ENCODE measurements at regions not wholly inside any gene's neighbourhood (a gene's known extent, or its start where the extent isn't known, plus 50 kb on each side); places are given as distances from the start of the nearest gene placed in this dataset.

- H3K9ac ChIP-seq (ENCODE audit: control insufficient read depth, extremely low read depth, insufficient read depth, low read length) = no peak overlapping the region
- TF ChIP-seq CTCF (optimal IDR thresholded peaks at IDR 0.05 in 1 of 3, IDR thresholded peaks at IDR 0.05 in 1 of 3, conservative IDR thresholded peaks at IDR 0.05 in 1 of 3; ENCODE audit: extremely low read depth in 1 of 3, insufficient read depth in 2 of 3, low read length in 3 of 3) (no peak), EZH2 (IDR thresholded peaks at IDR 0.05; ENCODE audit: low read length) (no peak)
- no peak overlapping the region for H3K27ac ChIP-seq (ENCODE audit: control insufficient read depth, insufficient read depth, low read length)
- DNase-seq (ENCODE audit: low read depth, low spot score) = no peak
- no peaks in the 10 kb centered on the region for H4K20me1 ChIP-seq (ENCODE audit: control insufficient read depth, extremely low read depth, insufficient read depth, low read length)
- no peaks in the 10 kb centered on the region for H3K36me3 ChIP-seq (ENCODE audit: control insufficient read depth in 2 of 2, extremely low read depth in 1 of 2, insufficient read depth in 2 of 2, low read length in 2 of 2)
- no peaks in the 10 kb centered on the region for H3K9me3 ChIP-seq (ENCODE audit: control insufficient read depth, low read depth, low read length)
- no peak overlapping the region for H2AFZ ChIP-seq (ENCODE audit: control insufficient read depth, low read length)
- no peak for FAIRE-seq
- no peak overlapping the region for H3K4me3 ChIP-seq (ENCODE audit: control insufficient read depth in 2 of 3, extremely low read depth in 1 of 3, insufficient read depth in 2 of 3, low read depth in 1 of 3, low read length in 3 of 3)
- H3K79me2 ChIP-seq (ENCODE audit: control insufficient read depth, insufficient read depth, low read length) = no peaks in the 10 kb centered on the region
- no peaks in the 10 kb centered on the region for H3K9me1 ChIP-seq (ENCODE audit: control insufficient read depth, extremely low read depth, insufficient read depth, low read length)
- dilution Hi-C loops (cut with MboI; ENCODE audit: extremely low pct_ligation_motif_present, low sequenced_read_pairs) = no loop called here
- no peaks in the 10 kb centered on the region for H3K27me3 ChIP-seq (ENCODE audit: control insufficient read depth, extremely low read depth, insufficient read depth, low read length)
- H3K4me1 ChIP-seq (ENCODE audit: control insufficient read depth, extremely low read depth, insufficient read depth, low read length) = no peaks in the 10 kb centered on the region
- no peak overlapping the region for H3K4me2 ChIP-seq (ENCODE audit: control insufficient read depth, extremely low read depth, insufficient read depth, low read depth, low read length)
Observed at GRCh38 chrX:28491322-28491721, 95.9 kb upstream of the IL1RAPL1 start.

- Histone ChIP-seq H4K20me1 (ENCODE audit: control insufficient read depth, extremely low read depth, insufficient read depth, low read length) (no peaks in the 10 kb centered on the region), H3K9me3 (ENCODE audit: control insufficient read depth, low read depth, low read length) (no peaks in the 10 kb centered on the region), H3K4me2 (ENCODE audit: control insufficient read depth, extremely low read depth, insufficient read depth, low read depth, low read length) (no peak overlapping the region), H3K79me2 (ENCODE audit: control insufficient read depth, insufficient read depth, low read length) (no peaks in the 10 kb centered on the region), H2AFZ (ENCODE audit: control insufficient read depth, low read length) (no peak overlapping the region), H3K9ac (ENCODE audit: control insufficient read depth, extremely low read depth, insufficient read depth, low read length) (no peak overlapping the region), H3K36me3 (ENCODE audit: control insufficient read depth in 2 of 2, extremely low read depth in 1 of 2, insufficient read depth in 2 of 2, low read length in 2 of 2) (no peaks in the 10 kb centered on the region), H3K4me3 (ENCODE audit: control insufficient read depth in 2 of 3, extremely low read depth in 1 of 3, insufficient read depth in 2 of 3, low read depth in 1 of 3, low read length in 3 of 3) (no peak overlapping the region), H3K27me3 (ENCODE audit: control insufficient read depth, extremely low read depth, insufficient read depth, low read length) (no peaks in the 10 kb centered on the region), H3K9me1 (ENCODE audit: control insufficient read depth, extremely low read depth, insufficient read depth, low read length) (no peaks in the 10 kb centered on the region), H3K4me1 (ENCODE audit: control insufficient read depth, extremely low read depth, insufficient read depth, low read length) (no peaks in the 10 kb centered on the region), H3K27ac (ENCODE audit: control insufficient read depth, insufficient read depth, low read length) (no peak overlapping the region)
- DNase-seq (ENCODE audit: low read depth, low spot score) = no peak
- TF ChIP-seq CTCF (optimal IDR thresholded peaks at IDR 0.05 in 1 of 3, IDR thresholded peaks at IDR 0.05 in 1 of 3, conservative IDR thresholded peaks at IDR 0.05 in 1 of 3; ENCODE audit: extremely low read depth in 1 of 3, insufficient read depth in 2 of 3, low read length in 3 of 3) = no peak
- no peak for TF ChIP-seq EZH2 (IDR thresholded peaks at IDR 0.05; ENCODE audit: low read length)
- no peak for FAIRE-seq
- dilution Hi-C loops (cut with MboI; ENCODE audit: extremely low pct_ligation_motif_present, low sequenced_read_pairs) = no loop called here
Observed at GRCh38 chrX:28491941-28492340, 95.3 kb upstream of the IL1RAPL1 start.
